HepG2 (cell line): ENCODE measurements at regions not wholly inside any gene's neighbourhood (a gene's known extent, or its start where the extent isn't known, plus 50 kb on each side); places are given as distances from the start of the nearest gene placed in this dataset.

Source experiments
- ESRRA ChIP-seq: sonication (generic); formaldehyde crosslinking; IDR thresholded peaks from 2 replicates; pipeline ENCODE4 v1.5.1; 2020; ENCODE audit warnings: mild to moderate bottlenecking, low read depth, missing genetic modification reagents
- FOXA1 ChIP-seq, 2 experiments: fragments of 450-650 bp in 1 of 2; sonication (generic) in 1 of 2; formaldehyde crosslinking in 1 of 2; IDR thresholded peaks; 2 replicates each; pipeline versions ENCODE4 v1.4.0 to v1.6.1; 2016 to 2020; ENCODE audit warnings: missing genetic modification reagents in 1 of 2
- JUND ChIP-seq: sonication (generic); formaldehyde crosslinking; IDR thresholded peaks from 2 replicates; pipeline ENCODE4 v1.8.0; 2022; ENCODE audit warnings: mild to moderate bottlenecking, missing genetic modification reagents
- KDM4B ChIP-seq: sonication (generic); formaldehyde crosslinking; IDR thresholded peaks from 2 replicates; pipeline ENCODE4 v1.4.0; 2020; ENCODE audit warnings: missing genetic modification reagents
- MIER2 ChIP-seq: IDR thresholded peaks from 2 replicates; pipeline ENCODE4 v1.6.1; 2016; ENCODE audit warnings: missing biosample characterization, missing genetic modification reagents
- NPAS2 ChIP-seq: sonication (generic); formaldehyde crosslinking; IDR thresholded peaks from 2 replicates; pipeline ENCODE4 v1.8.0; 2022; ENCODE audit warnings: mild to moderate bottlenecking, missing genetic modification reagents, borderline replicate concordance
- SKIL ChIP-seq: sonication (generic); formaldehyde crosslinking; IDR thresholded peaks from 2 replicates; pipeline ENCODE4 v1.8.0; 2022; ENCODE audit warnings: missing genetic modification reagents, mild to moderate bottlenecking, moderate library complexity, borderline replicate concordance
- SRSF4 ChIP-seq: fragments of 200-400 bp; formaldehyde crosslinking; IDR thresholded peaks from one replicate; pipeline ENCODE4 v1.6.1; 2018; ENCODE audit warnings: mild to moderate bottlenecking, low read depth, low read length, moderate library complexity; ENCODE audit not compliant: poor library complexity, severe bottlenecking
- ZNF296 ChIP-seq: sonication (generic); formaldehyde crosslinking; conservative IDR thresholded peaks from 2 replicates; pipeline ENCODE4 v1.5.0; 2020; ENCODE audit warnings: mild to moderate bottlenecking, missing genetic modification reagents
- ZNF331 ChIP-seq: sonication (generic); formaldehyde crosslinking; IDR thresholded peaks from 2 replicates; pipeline ENCODE4 v1.4.0; 2020; ENCODE audit warnings: missing genetic modification reagents
- ZNF496 ChIP-seq: sonication (generic); formaldehyde crosslinking; IDR thresholded peaks from 2 replicates; pipeline ENCODE4 v1.8.1; 2023; ENCODE audit warnings: mild to moderate bottlenecking, moderate library complexity, missing genetic modification reagents; ENCODE audit not compliant: insufficient replicate concordance
- ZNF546 ChIP-seq: sonication (generic); formaldehyde crosslinking; conservative IDR thresholded peaks from 2 replicates; pipeline ENCODE4 v1.8.1; 2023; ENCODE audit warnings: mild to moderate bottlenecking, missing genetic modification reagents
- ZNF570 ChIP-seq: sonication (generic); formaldehyde crosslinking; IDR thresholded peaks from 2 replicates; pipeline ENCODE4 v1.4.0; 2020; ENCODE audit warnings: mild to moderate bottlenecking, missing genetic modification reagents, borderline replicate concordance
- ZSCAN22 ChIP-seq: sonication (generic); formaldehyde crosslinking; IDR thresholded peaks from 2 replicates; pipeline ENCODE4 v1.4.0; 2020; ENCODE audit warnings: mild to moderate bottlenecking, missing genetic modification reagents
- TF ChIP-seq, protein P1 (sequence below): sonication (generic); formaldehyde crosslinking; IDR thresholded peaks from 2 replicates; pipeline ENCODE4 v1.5.1; 2020; ENCODE audit warnings: mild to moderate bottlenecking, missing genetic modification reagents, borderline replicate concordance
- TF ChIP-seq, protein P2 (sequence below): sonication (generic); formaldehyde crosslinking; IDR thresholded peaks from 2 replicates; pipeline ENCODE4 v1.9.0; 2021; ENCODE audit warnings: missing genetic modification reagents, mild to moderate bottlenecking, borderline replicate concordance

DNA sequence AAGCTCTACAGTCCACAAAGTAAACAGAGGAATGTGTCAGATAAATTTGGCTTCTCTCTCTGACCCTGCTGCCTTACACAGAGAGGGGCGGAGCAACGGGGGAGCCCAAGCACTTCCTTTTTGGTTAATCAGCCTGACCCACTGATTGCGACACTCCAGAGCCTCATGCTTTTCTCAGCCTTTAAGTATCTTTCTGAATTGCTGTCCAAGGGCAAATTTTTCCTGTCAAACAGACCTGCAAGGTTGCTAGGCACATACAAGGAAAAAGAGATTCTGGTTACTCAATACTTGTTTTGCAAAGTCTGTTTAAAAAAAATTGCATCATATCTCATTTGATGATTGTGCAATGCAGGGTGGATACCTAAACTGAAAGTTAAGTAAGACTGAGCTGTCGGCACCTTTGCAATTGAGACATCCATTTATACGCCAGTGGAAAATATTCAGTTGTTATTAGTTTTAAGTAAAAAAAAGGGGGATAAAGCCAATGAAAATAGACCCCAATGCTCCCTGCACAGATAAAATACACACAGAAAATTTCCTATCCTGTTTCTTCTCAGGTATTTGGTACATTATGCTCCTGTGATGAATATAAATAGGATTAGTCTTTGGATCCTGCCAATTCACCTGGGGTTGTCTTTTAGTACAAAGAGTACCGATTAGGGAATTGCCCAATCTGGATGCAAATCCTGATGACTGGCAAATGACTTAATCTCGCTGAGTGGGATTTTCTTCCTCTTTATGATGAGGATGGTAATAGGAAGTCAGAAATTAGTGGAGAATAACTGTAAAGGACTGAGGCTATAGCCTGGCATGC lies 260.2 kb upstream of the TRIB2 start (continued):
- TF ChIP-seq KDM4B (CRISPR knock-in tag) (peak; percentile 97), ZNF296 (CRISPR knock-in tag) (no peak), SRSF4 (no peak), ZNF496 (CRISPR knock-in tag) (no peak), ZNF331 (peak; percentile 93; the same call in 1 of the 2 replicates), ZSCAN22 (CRISPR knock-in tag) (no peak), MIER2 (CRISPR knock-in tag) (peak; percentile 79), FOXA1 (IDR thresholded peaks at IDR 0.05) (no peak), FOXA1 (CRISPR knock-in tag; IDR thresholded peaks at IDR 0.05) (peak; percentile 50; the same call in 1 of the 2 replicates), JUND (peak; percentile 78), NPAS2 (CRISPR knock-in tag) (no peak), SKIL (CRISPR knock-in tag) (no peak; the same call in 1 of the 2 replicates), ZNF570 (CRISPR knock-in tag) (no peak), ESRRA (CRISPR knock-in tag) (peak; percentile 56; the same call in 1 of the 2 replicates), ZNF546 (CRISPR knock-in tag) (no peak)
- TF ChIP-seq, protein P1, sequence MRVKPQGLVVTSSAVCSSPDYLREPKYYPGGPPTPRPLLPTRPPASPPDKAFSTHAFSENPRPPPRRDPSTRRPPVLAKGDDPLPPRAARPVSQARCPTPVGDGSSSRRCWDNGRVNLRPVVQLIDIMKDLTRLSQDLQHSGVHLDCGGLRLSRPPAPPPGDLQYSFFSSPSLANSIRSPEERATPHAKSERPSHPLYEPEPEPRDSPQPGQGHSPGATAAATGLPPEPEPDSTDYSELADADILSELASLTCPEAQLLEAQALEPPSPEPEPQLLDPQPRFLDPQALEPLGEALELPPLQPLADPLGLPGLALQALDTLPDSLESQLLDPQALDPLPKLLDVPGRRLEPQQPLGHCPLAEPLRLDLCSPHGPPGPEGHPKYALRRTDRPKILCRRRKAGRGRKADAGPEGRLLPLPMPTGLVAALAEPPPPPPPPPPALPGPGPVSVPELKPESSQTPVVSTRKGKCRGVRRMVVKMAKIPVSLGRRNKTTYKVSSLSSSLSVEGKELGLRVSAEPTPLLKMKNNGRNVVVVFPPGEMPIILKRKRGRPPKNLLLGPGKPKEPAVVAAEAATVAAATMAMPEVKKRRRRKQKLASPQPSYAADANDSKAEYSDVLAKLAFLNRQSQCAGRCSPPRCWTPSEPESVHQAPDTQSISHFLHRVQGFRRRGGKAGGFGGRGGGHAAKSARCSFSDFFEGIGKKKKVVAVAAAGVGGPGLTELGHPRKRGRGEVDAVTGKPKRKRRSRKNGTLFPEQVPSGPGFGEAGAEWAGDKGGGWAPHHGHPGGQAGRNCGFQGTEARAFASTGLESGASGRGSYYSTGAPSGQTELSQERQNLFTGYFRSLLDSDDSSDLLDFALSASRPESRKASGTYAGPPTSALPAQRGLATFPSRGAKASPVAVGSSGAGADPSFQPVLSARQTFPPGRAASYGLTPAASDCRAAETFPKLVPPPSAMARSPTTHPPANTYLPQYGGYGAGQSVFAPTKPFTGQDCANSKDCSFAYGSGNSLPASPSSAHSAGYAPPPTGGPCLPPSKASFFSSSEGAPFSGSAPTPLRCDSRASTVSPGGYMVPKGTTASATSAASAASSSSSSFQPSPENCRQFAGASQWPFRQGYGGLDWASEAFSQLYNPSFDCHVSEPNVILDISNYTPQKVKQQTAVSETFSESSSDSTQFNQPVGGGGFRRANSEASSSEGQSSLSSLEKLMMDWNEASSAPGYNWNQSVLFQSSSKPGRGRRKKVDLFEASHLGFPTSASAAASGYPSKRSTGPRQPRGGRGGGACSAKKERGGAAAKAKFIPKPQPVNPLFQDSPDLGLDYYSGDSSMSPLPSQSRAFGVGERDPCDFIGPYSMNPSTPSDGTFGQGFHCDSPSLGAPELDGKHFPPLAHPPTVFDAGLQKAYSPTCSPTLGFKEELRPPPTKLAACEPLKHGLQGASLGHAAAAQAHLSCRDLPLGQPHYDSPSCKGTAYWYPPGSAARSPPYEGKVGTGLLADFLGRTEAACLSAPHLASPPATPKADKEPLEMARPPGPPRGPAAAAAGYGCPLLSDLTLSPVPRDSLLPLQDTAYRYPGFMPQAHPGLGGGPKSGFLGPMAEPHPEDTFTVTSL (CRISPR knock-in tag): peak; percentile 61; the same call in 1 of the 2 replicates
- TF ChIP-seq, protein P2, sequence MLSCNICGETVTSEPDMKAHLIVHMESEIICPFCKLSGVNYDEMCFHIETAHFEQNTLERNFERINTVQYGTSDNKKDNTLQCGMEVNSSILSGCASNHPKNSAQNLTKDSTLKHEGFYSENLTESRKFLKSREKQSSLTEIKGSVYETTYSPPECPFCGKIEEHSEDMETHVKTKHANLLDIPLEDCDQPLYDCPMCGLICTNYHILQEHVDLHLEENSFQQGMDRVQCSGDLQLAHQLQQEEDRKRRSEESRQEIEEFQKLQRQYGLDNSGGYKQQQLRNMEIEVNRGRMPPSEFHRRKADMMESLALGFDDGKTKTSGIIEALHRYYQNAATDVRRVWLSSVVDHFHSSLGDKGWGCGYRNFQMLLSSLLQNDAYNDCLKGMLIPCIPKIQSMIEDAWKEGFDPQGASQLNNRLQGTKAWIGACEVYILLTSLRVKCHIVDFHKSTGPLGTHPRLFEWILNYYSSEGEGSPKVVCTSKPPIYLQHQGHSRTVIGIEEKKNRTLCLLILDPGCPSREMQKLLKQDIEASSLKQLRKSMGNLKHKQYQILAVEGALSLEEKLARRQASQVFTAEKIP (CRISPR knock-in tag): no peak
